ENCODE measurements at regions not wholly inside any gene's neighbourhood (a gene's known extent, or its start where the extent isn't known, plus 50 kb on each side); places are given as distances from the start of the nearest gene placed in this dataset.

GRCh38 chr1:209057901-209058300, 525.6 kb upstream of the CAMK1G start:
- Histone ChIP-seq H3K36me3 (ENCODE audit: insufficient read depth, low read length) (no peaks in the 10 kb centered on the region), H3K27ac (ENCODE audit: low read depth in 1 of 2, low read length in 2 of 2) (no peak overlapping the region), H3K9me3 (ENCODE audit: control insufficient read depth in 1 of 2, insufficient read depth in 1 of 2, low read length in 2 of 2) (no peaks in the 10 kb centered on the region), H3K4me1 (ENCODE audit: insufficient read depth, low read length) (no peaks in the 10 kb centered on the region), H3K4me3 (ENCODE audit: low read length) (no peak overlapping the region), H3K27me3 (ENCODE audit: control insufficient read depth in 1 of 2, insufficient read depth in 2 of 2, low read length in 2 of 2) (no peaks in the 10 kb centered on the region)
- ChIA-PET POLR2A (no interaction called here), CTCF (no interaction called here)
- no peaks in the 10 kb centered on the region for H3K4me1 Mint-ChIP-seq (ENCODE audit: low read depth)
- ATAC-seq (ENCODE audit: poor library complexity) (no peak), DNase-seq (no peak)
- intact Hi-C loops (cut with DNase I, micrococcal nuclease), result no loop called here
- H3K27me3 Mint-ChIP-seq, result peaks cover 2% of the 10 kb centered on the region
- peaks cover 4% of the 10 kb centered on the region for H3K9me3 Mint-ChIP-seq
- no peak overlapping the region for H3K4me3 Mint-ChIP-seq
- no peak overlapping the region for H3K27ac Mint-ChIP-seq
- H3K36me3 Mint-ChIP-seq (ENCODE audit: low read depth), result no peaks in the 10 kb centered on the region
- no peak for TF ChIP-seq CTCF (IDR thresholded peaks at IDR 0.05)

- Histone ChIP-seq H3K4me1 (ENCODE audit: insufficient read depth, low read length) (no peaks in the 10 kb centered on the region), H3K9me3 (ENCODE audit: control insufficient read depth in 1 of 2, insufficient read depth in 1 of 2, low read length in 2 of 2) (no peaks in the 10 kb centered on the region), H3K27ac (ENCODE audit: low read depth in 1 of 2, low read length in 2 of 2) (no peak overlapping the region), H3K36me3 (ENCODE audit: insufficient read depth, low read length) (no peaks in the 10 kb centered on the region), H3K27me3 (ENCODE audit: control insufficient read depth in 1 of 2, insufficient read depth in 2 of 2, low read length in 2 of 2) (no peaks in the 10 kb centered on the region), H3K4me3 (ENCODE audit: low read length) (no peak overlapping the region)
- peaks cover 4% of the 10 kb centered on the region for H3K9me3 Mint-ChIP-seq
- no peaks in the 10 kb centered on the region for H3K27me3 Mint-ChIP-seq
- intact Hi-C loops (cut with DNase I, micrococcal nuclease), result no loop called here
- CTCF ChIA-PET, result no interaction called here
- POLR2A ChIA-PET, result no interaction called here
- H3K27ac Mint-ChIP-seq, result no peak overlapping the region
- H3K4me3 Mint-ChIP-seq, result no peak overlapping the region
- DNase-seq (no peak), ATAC-seq (ENCODE audit: poor library complexity) (no peak)
- no peaks in the 10 kb centered on the region for H3K36me3 Mint-ChIP-seq (ENCODE audit: low read depth)
- no peak for TF ChIP-seq CTCF (IDR thresholded peaks at IDR 0.05)
- H3K4me1 Mint-ChIP-seq (ENCODE audit: low read depth), result no peaks in the 10 kb centered on the region
Observed at GRCh38 chr1:209059376-209059775, 524.1 kb upstream of the CAMK1G start.

- CTCF ChIA-PET, result no interaction called here
Observed at GRCh38 chr1:209059981-209060380, 523.5 kb upstream of the CAMK1G start.

More at GRCh38 chr1:209059981-209060380, 523.5 kb upstream of the CAMK1G start:
- Histone ChIP-seq H3K4me1 (ENCODE audit: insufficient read depth, low read length) (no peaks in the 10 kb centered on the region), H3K9me3 (ENCODE audit: control insufficient read depth in 1 of 2, insufficient read depth in 1 of 2, low read length in 2 of 2) (no peaks in the 10 kb centered on the region), H3K4me3 (ENCODE audit: low read length) (no peak overlapping the region), H3K27ac (ENCODE audit: low read depth in 1 of 2, low read length in 2 of 2) (no peak overlapping the region), H3K36me3 (ENCODE audit: insufficient read depth, low read length) (no peaks in the 10 kb centered on the region), H3K27me3 (ENCODE audit: control insufficient read depth in 1 of 2, insufficient read depth in 2 of 2, low read length in 2 of 2) (no peaks in the 10 kb centered on the region)
- Mint-ChIP-seq H3K27ac (no peak overlapping the region), H3K36me3 (ENCODE audit: low read depth) (no peaks in the 10 kb centered on the region), H3K4me1 (ENCODE audit: low read depth) (no peaks in the 10 kb centered on the region), H3K9me3 (peaks cover 4% of the 10 kb centered on the region), H3K27me3 (no peaks in the 10 kb centered on the region), H3K4me3 (no peak overlapping the region)
- no peak for TF ChIP-seq CTCF (IDR thresholded peaks at IDR 0.05)
- DNase-seq (no peak), ATAC-seq (ENCODE audit: poor library complexity) (no peak)
- POLR2A ChIA-PET, result no interaction called here
- intact Hi-C loops (cut with DNase I, micrococcal nuclease), result no loop called here
